Adipocyte (in vitro differentiated cells): ENCODE measurements at regions not wholly inside any gene's neighbourhood (a gene's known extent, or its start where the extent isn't known, plus 50 kb on each side); places are given as distances from the start of the nearest gene placed in this dataset.

Experiments used
- DNase-seq: peaks from one replicate; pipeline ENCODE4 v3.0.0-alpha.2; 2015; ENCODE audit warnings: low read depth
- H3K27me3 ChIP-seq: replicated peaks from 2 replicates; pipeline ENCODE4 v1.7.0; 2013; ENCODE audit warnings: mild to moderate bottlenecking, low read length, moderate library complexity; ENCODE audit not compliant: control insufficient read depth, insufficient read depth
- H3K36me3 ChIP-seq: 2 replicates; pipeline ENCODE4 v1.7.0; 2013; ENCODE audit warnings: low read length, mild to moderate bottlenecking, moderate library complexity; ENCODE audit not compliant: control insufficient read depth, insufficient read depth, severe bottlenecking
- H3K4me1 ChIP-seq: 2 replicates; pipeline ENCODE4 v1.7.0; 2013; ENCODE audit warnings: mild to moderate bottlenecking, low read length, moderate library complexity; ENCODE audit not compliant: control insufficient read depth, insufficient read depth
- H3K4me3 ChIP-seq: 2 replicates; pipeline ENCODE4 v1.7.0; 2013; ENCODE audit warnings: mild to moderate bottlenecking, low read length, moderate library complexity
- H3K9ac ChIP-seq: 2 replicates; pipeline ENCODE4 v1.7.0; 2013; ENCODE audit warnings: mild to moderate bottlenecking, low read length, moderate library complexity
- H3K9me3 ChIP-seq: 2 replicates; pipeline ENCODE4 v1.7.0; 2013; ENCODE audit warnings: mild to moderate bottlenecking, low read length, moderate library complexity; ENCODE audit not compliant: control insufficient read depth

DNA sequence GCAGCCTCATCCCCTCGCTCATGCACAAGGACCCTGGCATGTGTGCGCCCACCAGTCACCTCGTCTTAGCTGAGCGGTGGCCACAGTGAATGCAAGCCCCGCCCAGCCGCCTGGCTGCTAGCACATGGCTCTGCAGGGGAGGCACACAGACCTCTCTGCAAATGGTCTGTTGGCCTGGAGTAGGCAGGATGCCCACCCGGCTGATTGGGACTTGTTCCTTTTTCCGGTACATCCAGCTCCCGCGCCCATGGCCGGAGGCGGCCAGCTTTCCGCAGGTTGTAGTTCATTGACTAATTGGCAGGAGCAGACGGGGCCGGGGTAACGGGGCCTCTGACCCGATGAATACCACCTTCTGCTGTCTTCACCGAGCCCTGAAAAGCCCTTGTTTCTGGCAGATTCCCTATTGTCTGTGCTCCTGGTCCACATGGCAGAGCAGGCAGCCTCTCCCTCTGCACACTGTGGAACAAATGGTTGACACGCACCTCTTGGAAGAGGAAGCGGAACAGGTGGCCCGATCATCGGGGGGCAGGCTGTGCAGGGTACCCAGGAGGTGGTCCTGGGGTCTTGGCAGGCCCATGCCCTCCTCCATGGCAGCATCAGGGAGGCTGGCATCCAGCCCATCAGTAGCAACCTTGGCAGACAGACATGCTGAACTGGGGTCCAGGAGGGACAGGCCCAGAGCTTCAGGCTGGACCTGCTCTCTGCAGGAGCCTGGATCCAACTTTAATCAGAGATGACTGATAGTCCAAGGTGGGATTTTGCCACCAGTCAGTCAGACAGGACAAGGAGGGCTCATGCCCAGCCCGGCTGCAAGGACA is 1512.0 kb downstream of the BRD1 start:
- Histone ChIP-seq H3K9me3 (peaks cover 19% of the 10 kb centered on the region), H3K36me3 (no peaks in the 10 kb centered on the region), H3K4me1 (no peaks in the 10 kb centered on the region), H3K4me3 (no peak overlapping the region), H3K9ac (no peak overlapping the region), H3K27me3 (peaks cover 2% of the 10 kb centered on the region)
- no peak for DNase-seq

DNA sequence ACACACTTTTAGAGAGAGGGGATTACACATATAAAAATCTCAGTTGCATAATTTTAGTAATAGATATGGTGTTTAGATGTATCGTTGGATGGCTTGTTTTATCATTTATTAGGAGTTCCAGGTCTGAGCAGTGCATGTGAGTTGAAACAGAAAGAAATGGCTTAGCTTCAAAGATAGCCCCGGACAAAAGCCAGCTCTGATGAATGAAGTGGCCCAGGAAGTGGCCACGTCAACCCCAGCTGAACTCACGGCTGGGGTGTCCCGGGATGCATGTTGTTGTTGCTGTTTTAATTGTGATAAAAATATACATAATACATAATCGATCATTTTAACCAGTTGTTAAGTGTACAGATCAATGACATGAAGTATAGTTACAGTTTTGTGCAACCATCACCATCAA is 1513.6 kb downstream of the BRD1 start:
- H3K9ac ChIP-seq, result no peak overlapping the region
- H3K4me3 ChIP-seq, result no peak overlapping the region
- H3K36me3 ChIP-seq, result no peaks in the 10 kb centered on the region
- H3K9me3 ChIP-seq, result peaks cover 19% of the 10 kb centered on the region
- H3K27me3 ChIP-seq, result no peaks in the 10 kb centered on the region
- no peaks in the 10 kb centered on the region for H3K4me1 ChIP-seq
- DNase-seq, result no peak

- peaks cover 19% of the 10 kb centered on the region for H3K9me3 ChIP-seq
- no peak overlapping the region for H3K9ac ChIP-seq
- DNase-seq, result no peak
- no peaks in the 10 kb centered on the region for H3K36me3 ChIP-seq
- no peak overlapping the region for H3K4me3 ChIP-seq
- no peaks in the 10 kb centered on the region for H3K27me3 ChIP-seq
- H3K4me1 ChIP-seq, result no peaks in the 10 kb centered on the region
Measured at GRCh38 chr22:48313175-48313830, 1514.4 kb downstream of the BRD1 start.

DNA sequence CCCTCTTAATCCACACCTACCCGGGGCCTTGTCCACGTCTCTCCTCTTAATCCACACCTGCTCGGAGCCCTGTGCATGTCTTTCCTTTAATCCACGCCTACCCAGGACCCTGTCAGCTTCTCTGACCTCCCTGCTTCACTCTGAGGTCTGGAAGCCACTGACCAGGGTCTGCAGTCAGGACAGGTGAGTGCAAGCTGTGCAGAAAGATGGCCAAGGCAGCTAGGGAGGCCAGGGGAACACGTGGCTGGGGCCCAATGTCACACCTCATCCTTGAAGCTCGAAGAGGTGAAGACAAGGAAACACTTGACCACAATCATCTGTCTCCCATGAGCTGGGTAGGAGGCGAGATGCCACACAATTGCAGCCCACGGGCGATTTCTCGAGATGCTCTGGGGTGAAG is 1516.9 kb downstream of the BRD1 start:
- H3K9me3 ChIP-seq, result peaks cover 19% of the 10 kb centered on the region
- H3K9ac ChIP-seq, result no peak overlapping the region
- no peak for DNase-seq
- no peak overlapping the region for H3K4me3 ChIP-seq
- no peaks in the 10 kb centered on the region for H3K36me3 ChIP-seq
- no peaks in the 10 kb centered on the region for H3K4me1 ChIP-seq
- no peaks in the 10 kb centered on the region for H3K27me3 ChIP-seq

DNA sequence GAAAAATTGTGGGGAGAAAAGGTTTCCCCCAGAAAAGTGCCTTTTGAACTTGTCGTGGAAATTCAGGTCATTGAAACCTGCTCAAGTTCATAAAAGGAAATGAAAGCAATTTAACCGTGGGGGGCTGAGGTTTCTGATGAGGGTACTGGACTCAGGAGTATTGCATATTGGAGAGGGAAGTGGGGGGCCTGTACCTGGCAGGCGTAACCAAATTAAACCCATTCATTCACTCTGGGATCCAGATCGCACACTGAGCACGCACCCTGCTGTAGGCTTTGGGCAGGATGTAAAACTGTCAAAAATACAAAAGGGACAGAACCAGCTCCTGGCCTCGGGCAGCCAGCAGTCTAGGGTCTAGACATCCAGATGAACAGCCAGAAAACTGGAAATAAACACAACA is 1517.4 kb downstream of the BRD1 start:
- no peaks in the 10 kb centered on the region for H3K4me1 ChIP-seq
- H3K9me3 ChIP-seq, result peaks cover 19% of the 10 kb centered on the region
- H3K27me3 ChIP-seq, result no peaks in the 10 kb centered on the region
- no peak overlapping the region for H3K4me3 ChIP-seq
- no peaks in the 10 kb centered on the region for H3K36me3 ChIP-seq
- no peak overlapping the region for H3K9ac ChIP-seq
- no peak for DNase-seq

DNA sequence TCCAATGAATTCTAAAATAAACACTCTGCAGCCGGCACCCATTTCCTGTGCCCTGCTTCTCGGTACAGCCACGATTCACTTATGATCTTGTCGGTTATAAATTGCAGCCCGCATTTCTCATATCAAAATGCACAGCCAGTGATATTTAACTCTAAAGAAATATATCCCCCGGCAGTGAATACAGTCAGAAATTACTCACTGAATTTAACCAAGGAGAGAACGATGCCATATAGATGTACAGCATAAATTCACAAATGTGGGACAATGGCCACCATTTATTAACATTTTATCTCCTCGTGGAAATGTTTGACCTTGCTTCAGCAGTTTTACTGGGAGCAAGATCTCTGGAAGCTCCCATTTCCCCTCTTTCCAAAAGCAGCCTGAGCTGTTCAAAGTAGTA is 1517.8 kb downstream of the BRD1 start:
- Histone ChIP-seq H3K36me3 (no peaks in the 10 kb centered on the region), H3K4me3 (no peak overlapping the region), H3K4me1 (no peaks in the 10 kb centered on the region), H3K9me3 (peaks cover 19% of the 10 kb centered on the region), H3K27me3 (no peaks in the 10 kb centered on the region), H3K9ac (no peak overlapping the region)
- no peak for DNase-seq

DNA sequence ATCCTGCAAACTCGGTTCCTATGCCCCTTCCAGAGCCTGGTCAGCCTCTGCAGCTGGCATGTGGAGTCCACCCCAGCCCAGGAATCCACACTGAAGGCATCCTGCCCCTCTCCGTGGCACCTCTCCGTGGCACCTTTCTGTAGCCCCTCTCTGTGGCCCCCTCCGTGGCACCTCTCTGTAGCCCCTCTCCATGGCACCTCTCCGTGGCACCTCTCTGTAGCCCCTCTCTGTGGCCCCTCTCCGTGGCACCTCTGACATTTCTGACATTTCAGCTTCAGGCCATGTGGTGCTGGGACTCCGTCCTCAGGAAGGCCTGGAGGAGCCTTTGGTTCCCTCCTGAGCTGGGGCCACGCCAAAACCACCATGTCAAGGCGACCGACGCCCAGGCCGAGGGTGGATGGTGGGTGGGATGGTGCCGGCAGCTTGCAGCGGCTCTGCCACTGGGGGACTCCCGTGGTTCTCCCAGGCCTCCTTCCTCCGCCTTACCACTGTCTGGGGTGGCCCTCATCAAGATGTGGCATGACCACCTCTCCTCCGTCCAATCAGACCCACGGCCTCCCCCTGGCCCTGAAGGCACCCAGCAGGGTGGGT is 1518.5 kb downstream of the BRD1 start:
- Histone ChIP-seq H3K36me3 (no peaks in the 10 kb centered on the region), H3K9ac (no peak overlapping the region), H3K4me1 (no peaks in the 10 kb centered on the region), H3K27me3 (no peaks in the 10 kb centered on the region), H3K4me3 (no peak overlapping the region), H3K9me3 (peaks cover 19% of the 10 kb centered on the region)
- DNase-seq, result no peak

GRCh38 chr22:48307931-48308330 is 1519.7 kb downstream of the BRD1 start:
- H3K4me1 ChIP-seq, result no peaks in the 10 kb centered on the region

DNA sequence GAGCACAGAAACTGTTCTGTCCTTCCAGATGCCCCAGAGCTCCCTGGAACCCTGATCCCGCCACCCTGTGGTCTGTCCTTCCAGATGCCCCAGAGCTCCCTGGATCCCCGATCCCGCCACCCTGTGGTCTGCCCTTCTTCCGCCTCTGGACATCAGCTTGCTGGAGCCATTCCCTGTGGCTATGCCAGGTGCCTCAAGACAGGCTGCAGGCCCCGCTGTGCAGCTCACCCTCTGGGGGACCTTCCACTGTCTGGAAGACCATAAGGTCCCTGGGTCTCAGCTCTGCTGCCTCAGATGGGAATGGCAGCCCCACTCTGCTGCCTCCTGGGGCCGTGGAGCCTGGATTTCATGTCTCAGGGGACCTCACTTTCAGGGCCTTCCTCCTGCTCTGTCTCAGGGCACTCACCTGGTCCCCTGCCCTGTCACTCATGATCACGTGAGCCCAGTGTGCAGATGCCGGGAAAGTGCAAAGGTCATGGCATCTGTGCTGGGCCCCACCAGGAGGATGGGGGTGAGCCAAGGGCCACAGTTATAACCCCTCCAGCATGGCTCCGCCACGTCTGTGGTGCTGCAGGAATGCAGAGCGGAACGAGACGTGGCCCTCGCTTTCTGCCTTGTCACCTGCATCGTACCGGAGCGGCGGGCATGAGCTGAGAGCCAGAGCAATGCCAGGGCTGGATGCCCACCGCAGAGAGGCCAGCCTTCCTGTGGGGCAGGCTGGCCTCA is 1520.7 kb downstream of the BRD1 start:
- Histone ChIP-seq H3K27me3 (no peaks in the 10 kb centered on the region), H3K4me1 (no peaks in the 10 kb centered on the region), H3K36me3 (no peaks in the 10 kb centered on the region), H3K9ac (no peak overlapping the region), H3K4me3 (no peak overlapping the region), H3K9me3 (peaks cover 6% of the 10 kb centered on the region)
- no peak for DNase-seq

More at GRCh38 chr22:48307931-48308330, 1519.7 kb downstream of the BRD1 start:
- no peaks in the 10 kb centered on the region for H3K27me3 ChIP-seq
- H3K9ac ChIP-seq, result no peak overlapping the region
- H3K4me3 ChIP-seq, result no peak overlapping the region
- H3K36me3 ChIP-seq, result no peaks in the 10 kb centered on the region
- peaks cover 15% of the 10 kb centered on the region for H3K9me3 ChIP-seq
- no peak for DNase-seq

DNA sequence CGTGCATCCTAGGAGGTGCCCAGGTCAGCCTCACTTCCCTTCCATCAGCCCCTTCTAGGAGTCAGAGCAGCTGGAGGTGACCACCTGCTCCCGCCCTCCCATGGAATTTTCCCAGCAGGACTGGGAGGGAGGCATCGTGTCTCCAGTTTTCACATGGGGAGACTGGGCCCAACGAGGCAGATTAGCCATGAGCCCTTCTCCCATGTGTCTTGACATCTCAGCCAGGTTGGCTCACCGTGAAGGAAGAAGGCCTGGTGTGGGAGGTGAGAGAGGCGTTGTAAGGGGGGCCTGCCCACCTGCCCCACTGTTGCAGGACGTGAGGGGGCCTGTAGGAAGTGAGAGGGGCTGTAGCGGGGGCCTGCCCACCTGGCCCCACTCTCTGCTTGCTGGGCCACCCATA is 1521.4 kb downstream of the BRD1 start:
- no peaks in the 10 kb centered on the region for H3K9me3 ChIP-seq
- H3K4me1 ChIP-seq, result no peaks in the 10 kb centered on the region
- no peak overlapping the region for H3K4me3 ChIP-seq
- H3K36me3 ChIP-seq, result no peaks in the 10 kb centered on the region
- no peak for DNase-seq
- H3K27me3 ChIP-seq, result no peaks in the 10 kb centered on the region
- no peak overlapping the region for H3K9ac ChIP-seq

- no peaks in the 10 kb centered on the region for H3K27me3 ChIP-seq
- DNase-seq, result no peak
- no peak overlapping the region for H3K4me3 ChIP-seq
- H3K9me3 ChIP-seq, result no peaks in the 10 kb centered on the region
- no peaks in the 10 kb centered on the region for H3K4me1 ChIP-seq
- no peak overlapping the region for H3K9ac ChIP-seq
- no peaks in the 10 kb centered on the region for H3K36me3 ChIP-seq
Measured at GRCh38 chr22:48305726-48306235, 1521.9 kb downstream of the BRD1 start.
